GM18511 (cell line): ENCODE measurements at regions not wholly inside any gene's neighbourhood (a gene's known extent, or its start where the extent isn't known, plus 50 kb on each side); places are given as distances from the start of the nearest gene placed in this dataset.

ENCODE experiments used
- ATAC-seq: cut with Tn5 transposase; IDR thresholded peaks from one replicate; pipeline ENCODE4 v1.9.1; 2021; ENCODE audit warnings: mild to moderate bottlenecking, moderate library complexity; ENCODE audit not compliant: unreplicated experiment

GRCh38 chr1:55418208-55419000, 203.2 kb upstream of the USP24 start:
- no peak for ATAC-seq

- ATAC-seq, result no peak
These were observed 201.1 kb upstream of the USP24 start for GRCh38 chr1:55416164-55416842.

GRCh38 chr1:55413286-55413685, 198.1 kb upstream of the USP24 start:
- ATAC-seq, result no peak

- ATAC-seq, result no peak
These were observed 196.9 kb upstream of the USP24 start for GRCh38 chr1:55412060-55412459.

- ATAC-seq, result no peak
These were observed 187.7 kb upstream of the USP24 start for GRCh38 chr1:55402671-55403464.

GRCh38 chr1:55402142-55402541, 187.0 kb upstream of the USP24 start:
- no peak for ATAC-seq

GRCh38 chr1:55400508-55400907, 185.3 kb upstream of the USP24 start:
- ATAC-seq, result no peak

GRCh38 chr1:55399346-55399745, 184.2 kb upstream of the USP24 start:
- ATAC-seq, result no peak

- no peak for ATAC-seq
These were observed 181.3 kb upstream of the USP24 start for GRCh38 chr1:55396381-55396891.

- ATAC-seq, result no peak
These were observed 173.8 kb upstream of the USP24 start for GRCh38 chr1:55388960-55389359.

- ATAC-seq, result no peak
These were observed 172.0 kb upstream of the USP24 start for GRCh38 chr1:55387145-55387544.

GRCh38 chr1:55386456-55386855, 171.3 kb upstream of the USP24 start:
- no peak for ATAC-seq

- ATAC-seq, result no peak
These were observed 170.3 kb upstream of the USP24 start for GRCh38 chr1:55385402-55386018.

- ATAC-seq, result no peak
These were observed 169.5 kb upstream of the USP24 start for GRCh38 chr1:55384637-55385036.

GRCh38 chr1:55382806-55383305, 167.7 kb upstream of the USP24 start:
- no peak for ATAC-seq

- no peak for ATAC-seq
These were observed 166.8 kb upstream of the USP24 start for GRCh38 chr1:55381983-55382382.

- ATAC-seq, result no peak
These were observed 166.3 kb upstream of the USP24 start for GRCh38 chr1:55381491-55381890.

- ATAC-seq, result no peak
These were observed 165.3 kb upstream of the USP24 start for GRCh38 chr1:55380355-55380970.

- ATAC-seq, result no peak
These were observed 163.4 kb upstream of the USP24 start for GRCh38 chr1:55378582-55378981.

GRCh38 chr1:55376897-55377296, 161.7 kb upstream of the USP24 start:
- ATAC-seq, result no peak
